ENCODE measurements at regions not wholly inside any gene's neighbourhood (a gene's known extent, or its start where the extent isn't known, plus 50 kb on each side); places are given as distances from the start of the nearest gene placed in this dataset.

- Histone ChIP-seq H3K18ac (ENCODE audit: extremely low read depth, low read length) (no peak overlapping the region), H3K79me1 (ENCODE audit: low read depth, low read length) (no peaks in the 10 kb centered on the region), H3K9ac (replicated peaks in 1 of 4; ENCODE audit: extremely low read depth in 1 of 4, low read depth in 3 of 4, low read length in 3 of 4) (no peak overlapping the region), H3K56ac (replicated peaks; ENCODE audit: insufficient read length, low read depth, low read length) (no peak overlapping the region), H3K79me2 (ENCODE audit: control insufficient read depth in 1 of 2, insufficient read depth in 2 of 2, low read length in 2 of 2) (no peaks in the 10 kb centered on the region), H3K36me3 (ENCODE audit: control insufficient read depth in 2 of 4, insufficient read depth in 4 of 4, low read length in 3 of 4) (no peaks in the 10 kb centered on the region), H2BK20ac (ENCODE audit: low read length) (no peak overlapping the region), H3K27me3 (replicated peaks in 1 of 4; ENCODE audit: control insufficient read depth in 3 of 4, extremely low read depth in 1 of 4, insufficient read depth in 3 of 4, low read length in 3 of 4) (no peaks in the 10 kb centered on the region), H3K9me3 (ENCODE audit: insufficient read depth in 2 of 2, low read depth in 1 of 2, low read length in 1 of 2) (no peaks in the 10 kb centered on the region), H4K91ac (replicated peaks; ENCODE audit: insufficient read length, low read length) (no peak overlapping the region), H2BK12ac (ENCODE audit: low read depth, low read length) (no peak overlapping the region), H3K14ac (ENCODE audit: insufficient read length) (no peak overlapping the region), H3K23me2 (ENCODE audit: low read depth, low read length) (no peaks in the 10 kb centered on the region), H3K4me3 (ENCODE audit: extremely low read depth in 1 of 4, insufficient read depth in 2 of 4, low read depth in 3 of 4, low read length in 4 of 4) (no peak overlapping the region), H2BK15ac (ENCODE audit: low read length) (no peak overlapping the region), H4K8ac (ENCODE audit: extremely low read depth, insufficient read depth, low read length) (no peak overlapping the region), H3K27ac (ENCODE audit: low read depth, low read length) (no peak overlapping the region), H2AK5ac (ENCODE audit: low read depth, low read length) (no peak overlapping the region), H3K4me2 (ENCODE audit: insufficient read depth in 1 of 2, low read depth in 2 of 2, low read length in 2 of 2) (no peak overlapping the region), H2BK120ac (replicated peaks; ENCODE audit: low read depth, low read length) (no peak overlapping the region), H3K4ac (replicated peaks; ENCODE audit: insufficient read length, low read depth, low read length) (no peak overlapping the region), H2BK5ac (ENCODE audit: low read depth, low read length) (no peak overlapping the region), H3K4me1 (replicated peaks in 1 of 4; ENCODE audit: control insufficient read depth in 3 of 4, insufficient read depth in 4 of 4, low read length in 3 of 4) (no peaks in the 10 kb centered on the region), H4K5ac (ENCODE audit: insufficient read length, low read depth, low read length) (no peak overlapping the region), H4K20me1 (replicated peaks in 1 of 2; ENCODE audit: control insufficient read depth in 1 of 2, insufficient read depth in 2 of 2, low read length in 2 of 2) (no peaks in the 10 kb centered on the region), H3K23ac (ENCODE audit: insufficient read length) (no peak overlapping the region), H2AFZ (ENCODE audit: low read length) (no peak overlapping the region)
- CTCF ChIA-PET (ENCODE audit: partially characterized antibody), result interaction anchor here (0.6 to 3.6 kb wide), 19 partner anchors 17 to 299 kb away, joined by 3 to 28 read pairs (median 4); partner anchors contain the start of gene TANC1
- no peak for FAIRE-seq
- POLR2A ChIA-PET (ENCODE audit: partially characterized antibody), result interaction anchor here (0.7 kb wide), 1 partner anchor 444 kb away, joined by 3 read pairs; no protein-coding TSS in a partner anchor
- 95% methylated on average over 2 of the region's 2 CpGs; no CpG with 5 or more reads in 1 of the 2 experiments for WGBS, 2 experiments (ENCODE audit: extremely low coverage in 1 of 2, insufficient coverage in 1 of 2, insufficient read length in 1 of 2, insufficient replicate concordance in 2 of 2, low coverage in 1 of 2, low lambda C conversion rate in 2 of 2, missing lambda C conversion rate in 1 of 2)
- no peak for DNase-seq (ENCODE audit: low read depth in 1 of 2, low spot score in 2 of 2)
- TF ChIP-seq TAF1 (IDR thresholded peaks at IDR 0.05; ENCODE audit: low read depth, low read length) (no peak), USF2 (IDR thresholded peaks at IDR 0.05; ENCODE audit: low read length) (no peak), E2F6 (IDR thresholded peaks at IDR 0.05) (no peak), RFX5 (IDR thresholded peaks at IDR 0.05; ENCODE audit: borderline replicate concordance, low read depth, low read length) (no peak), CHD1 (IDR thresholded peaks at IDR 0.05; ENCODE audit: low read depth, low read length) (no peak), EGR1 (IDR thresholded peaks at IDR 0.05; ENCODE audit: borderline replicate concordance, low read depth, low read length) (no peak), EZH2 (IDR thresholded peaks at IDR 0.05; ENCODE audit: low read depth, low read length, severe bottlenecking) (no peak), RNF2 (IDR thresholded peaks at IDR 0.05; ENCODE audit: borderline replicate concordance, low read depth, low read length, missing control alignments, poor library complexity, severe bottlenecking) (no peak), TEAD4 (IDR thresholded peaks at IDR 0.05; ENCODE audit: low read depth, low read length) (no peak), POU5F1 (IDR thresholded peaks at IDR 0.05; ENCODE audit: low read depth, low read length) (no peak), GABPA (IDR thresholded peaks at IDR 0.05; ENCODE audit: borderline replicate concordance, insufficient read depth, low read length) (no peak), BRCA1 (IDR thresholded peaks at IDR 0.05; ENCODE audit: low read depth, low read length) (no peak), RXRA (IDR thresholded peaks at IDR 0.05; ENCODE audit: insufficient read depth, low read depth, low read length) (no peak)
Observed at GRCh38 chr2:158902005-158902398, 66.4 kb upstream of the TANC1 start.
